A673 (cell line): ENCODE measurements at regions not wholly inside any gene's neighbourhood (a gene's known extent, or its start where the extent isn't known, plus 50 kb on each side); places are given as distances from the start of the nearest gene placed in this dataset.
"Not testable (repeated sequence)": the region's sequence is repeated elsewhere in the genome, so short reads cannot be mapped to it uniquely, and the experiment has no call there.

Source experiments
- BruUV-seq: library from RNA; stranded (reverse); fragments of 400-500 nt; replicated peaks from 2 replicates; lab custom pipeline; 2021; lab: Mats Ljungman, UMichigan
- CTCF ChIA-PET: fragments of 300-600 bp; sonication (Branson Sonifier 250); formaldehyde crosslinking; loops from one replicate; lab custom pipeline; 2022; ENCODE audit warnings: antibody characterized with exemption; lab: Charles Lee
- POLR2A ChIA-PET: fragments of 300-600 bp; sonication (Branson Sonifier 250); formaldehyde crosslinking; loops from one replicate; lab custom pipeline; 2022; ENCODE audit warnings: antibody characterized with exemption; ENCODE audit not compliant: low non-redundant PET; lab: Charles Lee
- DNase-seq: peaks from one replicate; pipeline ENCODE4 v3.0.0-alpha.2; 2015; ENCODE audit warnings: low spot score
- H3K27ac ChIP-seq: fragments of 200-600 bp; sonication (generic); 2 replicates; pipeline ENCODE4 v1.5.1; 2016; ENCODE audit warnings: mixed run types, low read depth, mild to moderate bottlenecking, mixed read lengths, antibody characterized with exemption, low read length; ENCODE audit not compliant: poor library complexity, severe bottlenecking
- H3K27me3 ChIP-seq: fragments of 200-600 bp; sonication (generic); replicated peaks from 2 replicates; pipeline ENCODE4 v1.6.1; 2017; ENCODE audit warnings: mixed run types, low read depth, mild to moderate bottlenecking, mixed read lengths, antibody characterized with exemption, low read length; ENCODE audit not compliant: insufficient read depth, poor library complexity
- H3K36me3 ChIP-seq: fragments of 200-600 bp; sonication (generic); 2 replicates; pipeline ENCODE4 v1.6.1; 2016; ENCODE audit warnings: mixed run types, mild to moderate bottlenecking, mixed read lengths, antibody characterized with exemption, low read length; ENCODE audit not compliant: insufficient read depth, poor library complexity, severe bottlenecking
- H3K4me1 ChIP-seq: fragments of 200-600 bp; sonication (generic); 2 replicates; pipeline ENCODE4 v1.6.1; 2017; ENCODE audit warnings: mixed run types, mild to moderate bottlenecking, mixed read lengths, antibody characterized with exemption, low read length; ENCODE audit not compliant: insufficient read depth, poor library complexity, severe bottlenecking
- H3K4me3 ChIP-seq: fragments of 200-600 bp; sonication (generic); 2 replicates; pipeline ENCODE4 v1.5.1; 2016; ENCODE audit warnings: low read depth, mixed run types, mild to moderate bottlenecking, mixed read lengths, low read length; ENCODE audit not compliant: poor library complexity, severe bottlenecking
- H3K9me3 ChIP-seq: fragments of 200-600 bp; sonication (generic); 2 replicates; pipeline ENCODE4 v1.6.1; 2016; ENCODE audit warnings: mixed run types, low read depth, mild to moderate bottlenecking, mixed read lengths, antibody characterized with exemption, low read length; ENCODE audit not compliant: poor library complexity, severe bottlenecking
- CTCF ChIP-seq: fragments of 300-800, 200-600 bp; sonication (generic); conservative IDR thresholded peaks from 2 replicates; pipeline ENCODE4 v1.5.1; 2017; ENCODE audit warnings: low read depth, mild to moderate bottlenecking, antibody characterized with exemption, low read length, moderate library complexity, mixed read lengths
- EZH2 ChIP-seq: fragments of 200-600 bp; sonication (generic); IDR thresholded peaks from 2 replicates; pipeline ENCODE4 v1.6.1; 2017; ENCODE audit warnings: borderline replicate concordance, low read depth, mild to moderate bottlenecking, mixed read lengths, antibody characterized with exemption, low read length; ENCODE audit not compliant: poor library complexity, severe bottlenecking
- intact Hi-C: fragments of 100-400 bp; cut with micrococcal nuclease; formaldehyde crosslinking; loops from one replicate; pipeline ENCODE4 v1.10.0; 2022; ENCODE audit not compliant: unreplicated experiment

- Histone ChIP-seq H3K27me3 (no peaks in the 10 kb centered on the region), H3K27ac (no peak overlapping the region), H3K36me3 (no peaks in the 10 kb centered on the region), H3K4me1 (peaks cover 7% of the 10 kb centered on the region), H3K4me3 (no peak overlapping the region), H3K9me3 (no peaks in the 10 kb centered on the region)
- ChIA-PET POLR2A (no interaction called here), CTCF (no interaction called here)
- no peak for TF ChIP-seq EZH2
- TF ChIP-seq CTCF = no peak
- DNase-seq = no peak
- BruUV-seq = no TSS peak
- intact Hi-C loops = no loop called here
Observed at GRCh38 chr10:52574697-52575096, 197.9 kb downstream of the MBL2 start.

- Histone ChIP-seq H3K27ac (no peak overlapping the region), H3K9me3 (no peaks in the 10 kb centered on the region), H3K36me3 (no peaks in the 10 kb centered on the region), H3K4me3 (no peak overlapping the region), H3K4me1 (peaks cover 7% of the 10 kb centered on the region), H3K27me3 (no peaks in the 10 kb centered on the region)
- intact Hi-C loops = no loop called here
- POLR2A ChIA-PET = no interaction called here
- TF ChIP-seq EZH2 (no peak), CTCF (no peak)
- CTCF ChIA-PET = no interaction called here
- BruUV-seq = no TSS peak
- no peak for DNase-seq
Observed at GRCh38 chr10:52577047-52577446, 195.5 kb downstream of the MBL2 start.

- Histone ChIP-seq H3K36me3 (no peaks in the 10 kb centered on the region), H3K4me1 (peaks cover 7% of the 10 kb centered on the region), H3K27me3 (no peaks in the 10 kb centered on the region), H3K9me3 (no peaks in the 10 kb centered on the region), H3K27ac (peak overlapping the region; percentile 61), H3K4me3 (no peak overlapping the region)
- ChIA-PET CTCF (no interaction called here), POLR2A (no interaction called here)
- TF ChIP-seq CTCF = no peak
- no peak for TF ChIP-seq EZH2
- DNase-seq = peak; percentile 77
- BruUV-seq = no TSS peak
- intact Hi-C loops = no loop called here
Observed at GRCh38 chr10:52578871-52579405, 193.6 kb downstream of the MBL2 start.

- H3K4me1 ChIP-seq, DNase-seq, H3K9me3 ChIP-seq, intact Hi-C loops, BruUV-seq, H3K4me3 ChIP-seq, POLR2A ChIA-PET, H3K27ac ChIP-seq, H3K36me3 ChIP-seq, H3K27me3 ChIP-seq, CTCF ChIA-PET: not testable (repeated sequence)
Observed at GRCh38 chr10:52581636-52582035, 190.9 kb downstream of the MBL2 start.
